ENCODE measurements at regions not wholly inside any gene's neighbourhood (a gene's known extent, or its start where the extent isn't known, plus 50 kb on each side); places are given as distances from the start of the nearest gene placed in this dataset.

DNA sequence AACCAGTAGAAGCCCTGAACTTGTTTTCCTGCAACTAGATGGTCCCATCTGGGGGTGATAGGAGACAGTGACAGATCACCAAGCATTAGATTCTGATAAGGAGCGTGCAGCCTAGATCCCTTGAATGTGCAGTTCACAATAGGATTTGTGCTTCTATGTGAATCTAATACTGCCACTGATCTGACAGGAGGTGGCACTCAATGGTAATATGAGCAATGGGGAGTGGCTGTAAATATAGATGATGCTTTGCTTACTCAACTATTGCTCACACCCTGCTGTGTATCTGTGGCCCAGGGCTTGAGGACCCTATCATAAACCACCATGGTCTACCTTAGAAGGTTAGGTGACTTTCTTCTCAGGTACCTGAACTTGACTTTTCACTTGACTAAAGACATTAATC is 417.1 kb upstream of the ARHGEF26 start:
- Histone ChIP-seq H3K4me3 (replicated peaks in 1 of 4; ENCODE audit: control extremely low read depth in 1 of 4, insufficient read depth in 1 of 4, low read depth in 3 of 4, low read length in 4 of 4) (no peak overlapping the region), H3K9ac (ENCODE audit: insufficient read depth, low read length) (no peak overlapping the region), H3K79me2 (ENCODE audit: control insufficient read depth, insufficient read depth, low read length) (no peaks in the 10 kb centered on the region), H2AFZ (ENCODE audit: low read length) (no peak overlapping the region), H3K27me3 (ENCODE audit: control insufficient read depth, insufficient read depth, low read length) (no peaks in the 10 kb centered on the region), H3K4me2 (ENCODE audit: extremely low read depth, insufficient read depth, low read length) (no peak overlapping the region), H3K36me3 (ENCODE audit: control insufficient read depth, insufficient read depth, low read length) (no peaks in the 10 kb centered on the region), H3K4me1 (ENCODE audit: control insufficient read depth, extremely low read depth, insufficient read depth, low read length) (no peaks in the 10 kb centered on the region), H4K20me1 (ENCODE audit: control insufficient read depth, extremely low read depth, insufficient read depth, low read length) (no peaks in the 10 kb centered on the region), H3K27ac (ENCODE audit: insufficient read depth, low read length) (no peak overlapping the region), H3K9me3 (ENCODE audit: control insufficient read depth, insufficient read depth, low read depth, low read length) (no peaks in the 10 kb centered on the region)
- no peak for TF ChIP-seq EZH2 (IDR thresholded peaks at IDR 0.05; ENCODE audit: low read length, missing control alignments)
- TF ChIP-seq, protein P1, sequence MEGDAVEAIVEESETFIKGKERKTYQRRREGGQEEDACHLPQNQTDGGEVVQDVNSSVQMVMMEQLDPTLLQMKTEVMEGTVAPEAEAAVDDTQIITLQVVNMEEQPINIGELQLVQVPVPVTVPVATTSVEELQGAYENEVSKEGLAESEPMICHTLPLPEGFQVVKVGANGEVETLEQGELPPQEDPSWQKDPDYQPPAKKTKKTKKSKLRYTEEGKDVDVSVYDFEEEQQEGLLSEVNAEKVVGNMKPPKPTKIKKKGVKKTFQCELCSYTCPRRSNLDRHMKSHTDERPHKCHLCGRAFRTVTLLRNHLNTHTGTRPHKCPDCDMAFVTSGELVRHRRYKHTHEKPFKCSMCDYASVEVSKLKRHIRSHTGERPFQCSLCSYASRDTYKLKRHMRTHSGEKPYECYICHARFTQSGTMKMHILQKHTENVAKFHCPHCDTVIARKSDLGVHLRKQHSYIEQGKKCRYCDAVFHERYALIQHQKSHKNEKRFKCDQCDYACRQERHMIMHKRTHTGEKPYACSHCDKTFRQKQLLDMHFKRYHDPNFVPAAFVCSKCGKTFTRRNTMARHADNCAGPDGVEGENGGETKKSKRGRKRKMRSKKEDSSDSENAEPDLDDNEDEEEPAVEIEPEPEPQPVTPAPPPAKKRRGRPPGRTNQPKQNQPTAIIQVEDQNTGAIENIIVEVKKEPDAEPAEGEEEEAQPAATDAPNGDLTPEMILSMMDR (conservative IDR thresholded peaks at IDR 0.05 in 1 of 2, IDR thresholded peaks at IDR 0.05 in 1 of 2; ENCODE audit: low read depth in 1 of 2, low read length in 2 of 2): no peak
- DNase-seq (ENCODE audit: low read depth in 2 of 2): no peak

DNA sequence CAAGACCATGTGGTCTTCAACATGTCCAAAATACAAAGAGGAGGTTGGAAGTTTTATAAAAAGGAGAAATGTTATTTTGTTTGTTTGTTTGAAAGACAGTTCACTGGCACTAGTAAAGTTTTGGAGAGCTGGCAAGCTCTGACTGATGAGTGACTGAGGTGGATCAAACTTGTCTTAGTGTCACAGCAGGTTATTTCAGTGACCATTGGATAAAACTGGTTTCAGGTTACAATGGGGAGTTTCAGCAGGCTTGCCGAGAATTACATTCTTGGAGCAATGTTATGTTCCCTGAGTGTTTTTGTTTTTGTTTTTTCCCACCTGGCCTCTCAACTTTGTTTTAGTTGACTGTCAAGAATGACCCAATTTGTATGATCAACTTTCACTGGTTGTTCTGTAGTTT is 414.5 kb upstream of the ARHGEF26 start:
- Histone ChIP-seq H3K27ac (ENCODE audit: insufficient read depth, low read length) (no peak overlapping the region), H4K20me1 (ENCODE audit: control insufficient read depth, extremely low read depth, insufficient read depth, low read length) (no peaks in the 10 kb centered on the region), H3K4me3 (replicated peaks in 1 of 4; ENCODE audit: control extremely low read depth in 1 of 4, insufficient read depth in 1 of 4, low read depth in 3 of 4, low read length in 4 of 4) (no peak overlapping the region), H3K27me3 (ENCODE audit: control insufficient read depth, insufficient read depth, low read length) (no peaks in the 10 kb centered on the region), H3K9me3 (ENCODE audit: control insufficient read depth, insufficient read depth, low read depth, low read length) (no peaks in the 10 kb centered on the region), H3K36me3 (ENCODE audit: control insufficient read depth, insufficient read depth, low read length) (no peaks in the 10 kb centered on the region), H2AFZ (ENCODE audit: low read length) (no peak overlapping the region), H3K79me2 (ENCODE audit: control insufficient read depth, insufficient read depth, low read length) (no peaks in the 10 kb centered on the region), H3K9ac (ENCODE audit: insufficient read depth, low read length) (no peak overlapping the region), H3K4me1 (ENCODE audit: control insufficient read depth, extremely low read depth, insufficient read depth, low read length) (no peaks in the 10 kb centered on the region), H3K4me2 (ENCODE audit: extremely low read depth, insufficient read depth, low read length) (no peak overlapping the region)
- TF ChIP-seq, protein P1 (conservative IDR thresholded peaks at IDR 0.05 in 1 of 2, IDR thresholded peaks at IDR 0.05 in 1 of 2; ENCODE audit: low read depth in 1 of 2, low read length in 2 of 2): no peak
- no peak for TF ChIP-seq EZH2 (IDR thresholded peaks at IDR 0.05; ENCODE audit: low read length, missing control alignments)
- DNase-seq (ENCODE audit: low read depth in 2 of 2): no peak

DNA sequence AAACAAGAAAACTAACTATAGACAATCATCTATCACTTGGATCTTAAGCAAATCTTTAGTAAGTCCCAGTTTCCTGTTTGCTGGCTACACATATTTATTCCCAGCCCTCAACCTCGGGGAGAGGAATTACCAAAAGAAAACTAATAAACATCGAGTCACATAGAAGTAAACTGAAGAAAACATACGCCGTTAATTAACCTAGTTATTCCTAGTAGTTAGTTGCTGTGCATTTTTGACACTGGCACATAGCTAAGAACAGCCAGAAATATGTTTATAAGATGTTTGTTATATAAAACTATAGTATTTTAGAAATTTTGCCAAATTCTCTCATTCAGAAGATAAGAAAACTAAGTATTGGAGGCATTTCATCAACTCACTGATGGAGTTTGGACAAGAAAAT is 407.2 kb upstream of the ARHGEF26 start:
- Histone ChIP-seq H3K9me3 (ENCODE audit: control insufficient read depth, insufficient read depth, low read depth, low read length) (no peaks in the 10 kb centered on the region), H3K9ac (ENCODE audit: insufficient read depth, low read length) (no peak overlapping the region), H3K27ac (ENCODE audit: insufficient read depth, low read length) (no peak overlapping the region), H3K79me2 (ENCODE audit: control insufficient read depth, insufficient read depth, low read length) (no peaks in the 10 kb centered on the region), H3K27me3 (ENCODE audit: control insufficient read depth, insufficient read depth, low read length) (no peaks in the 10 kb centered on the region), H3K4me1 (ENCODE audit: control insufficient read depth, extremely low read depth, insufficient read depth, low read length) (no peaks in the 10 kb centered on the region), H3K4me3 (replicated peaks in 1 of 4; ENCODE audit: control extremely low read depth in 1 of 4, insufficient read depth in 1 of 4, low read depth in 3 of 4, low read length in 4 of 4) (no peak overlapping the region), H4K20me1 (ENCODE audit: control insufficient read depth, extremely low read depth, insufficient read depth, low read length) (no peaks in the 10 kb centered on the region), H3K36me3 (ENCODE audit: control insufficient read depth, insufficient read depth, low read length) (no peaks in the 10 kb centered on the region), H3K4me2 (ENCODE audit: extremely low read depth, insufficient read depth, low read length) (no peak overlapping the region), H2AFZ (ENCODE audit: low read length) (no peak overlapping the region)
- TF ChIP-seq EZH2 (IDR thresholded peaks at IDR 0.05; ENCODE audit: low read length, missing control alignments): no peak
- TF ChIP-seq, protein P1 (conservative IDR thresholded peaks at IDR 0.05 in 1 of 2, IDR thresholded peaks at IDR 0.05 in 1 of 2; ENCODE audit: low read depth in 1 of 2, low read length in 2 of 2): no peak
- DNase-seq (ENCODE audit: low read depth in 2 of 2): no peak

Data from fibroblast of lung (primary cell).